VCaP (cell line): ENCODE measurements at regions not wholly inside any gene's neighbourhood (a gene's known extent, or its start where the extent isn't known, plus 50 kb on each side); places are given as distances from the start of the nearest gene placed in this dataset.

Experiments
- H3K27ac ChIP-seq: fragments of 450-650 bp; 2 replicates; pipeline ENCODE4 v1.5.1; 2017
- CTCF ChIP-seq: fragments of 450-650 bp; conservative IDR thresholded peaks from 2 replicates; pipeline ENCODE4 v1.5.1; 2017; ENCODE audit warnings: mild to moderate bottlenecking, moderate library complexity

GRCh38 chr5:8098081-8098480 is 229.1 kb downstream of the MTRR start:
- H3K27ac ChIP-seq, result no peak overlapping the region
- no peak for TF ChIP-seq CTCF

- no peak for TF ChIP-seq CTCF
- H3K27ac ChIP-seq, result no peak overlapping the region
Measured at GRCh38 chr5:8102714-8103113, 233.8 kb downstream of the MTRR start.

GRCh38 chr5:8114597-8115266 is 245.8 kb downstream of the MTRR start:
- TF ChIP-seq CTCF, result peak; percentile 17; the same call in 1 of the 2 replicates
- H3K27ac ChIP-seq, result no peak overlapping the region

- H3K27ac ChIP-seq, result no peak overlapping the region
- TF ChIP-seq CTCF, result no peak
Measured at GRCh38 chr5:8123559-8123958, 254.6 kb downstream of the MTRR start.

GRCh38 chr5:8134609-8135008 is 265.7 kb downstream of the MTRR start:
- H3K27ac ChIP-seq, result no peak overlapping the region
- TF ChIP-seq CTCF, result no peak

- no peak overlapping the region for H3K27ac ChIP-seq
- TF ChIP-seq CTCF, result no peak
Measured at GRCh38 chr5:8135742-8136141, 266.8 kb downstream of the MTRR start.

- H3K27ac ChIP-seq, result no peak overlapping the region
- TF ChIP-seq CTCF, result no peak
Measured at GRCh38 chr5:8136271-8136670, 267.3 kb downstream of the MTRR start.
